GM12891 (cell line): ENCODE measurements at regions not wholly inside any gene's neighbourhood (a gene's known extent, or its start where the extent isn't known, plus 50 kb on each side); places are given as distances from the start of the nearest gene placed in this dataset.

ENCODE experiments used
- POLR2A ChIP-seq: IDR thresholded peaks from 2 replicates; pipeline ENCODE4 v1.6.1; 2011; ENCODE audit warnings: low read depth, low read length, control low read depth
- POLR2AphosphoS5 ChIP-seq: IDR thresholded peaks from 2 replicates; pipeline ENCODE4 v1.6.1; 2011; ENCODE audit warnings: low read depth, low read length, control low read depth
- TAF1 ChIP-seq: IDR thresholded peaks from 2 replicates; pipeline ENCODE4 v1.6.1; 2011; ENCODE audit warnings: low read depth, low read length, control low read depth

DNA sequence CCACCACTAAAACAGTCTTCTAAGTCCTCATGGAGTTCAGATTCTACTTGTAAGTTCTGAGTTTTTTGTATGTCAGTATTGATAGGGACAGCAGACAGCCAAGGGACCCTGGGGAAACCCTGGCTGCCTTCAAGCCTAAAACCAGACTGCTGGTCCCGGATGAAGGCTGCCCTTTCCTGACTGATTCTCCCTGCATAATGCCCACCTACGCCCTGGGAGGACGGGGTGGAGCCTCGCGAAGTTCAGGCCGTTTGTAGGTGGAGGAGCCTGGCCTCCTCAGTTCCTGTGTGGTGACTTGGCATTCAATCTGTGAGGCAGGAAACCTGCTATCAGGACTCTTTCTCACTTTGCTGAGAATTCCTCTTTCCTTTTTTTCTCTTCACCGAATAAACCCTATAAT is 120.3 kb upstream of the LGSN start:
- TF ChIP-seq POLR2AphosphoS5: no peak
- no peak for TF ChIP-seq TAF1
- no peak for TF ChIP-seq POLR2A
